HCEC 1CT (cell line): ENCODE measurements at regions not wholly inside any gene's neighbourhood (a gene's known extent, or its start where the extent isn't known, plus 50 kb on each side); places are given as distances from the start of the nearest gene placed in this dataset.

Experiments
- DNase-seq: peaks from one replicate; pipeline ENCODE4 v3.0.0-alpha.2; 2017

DNA sequence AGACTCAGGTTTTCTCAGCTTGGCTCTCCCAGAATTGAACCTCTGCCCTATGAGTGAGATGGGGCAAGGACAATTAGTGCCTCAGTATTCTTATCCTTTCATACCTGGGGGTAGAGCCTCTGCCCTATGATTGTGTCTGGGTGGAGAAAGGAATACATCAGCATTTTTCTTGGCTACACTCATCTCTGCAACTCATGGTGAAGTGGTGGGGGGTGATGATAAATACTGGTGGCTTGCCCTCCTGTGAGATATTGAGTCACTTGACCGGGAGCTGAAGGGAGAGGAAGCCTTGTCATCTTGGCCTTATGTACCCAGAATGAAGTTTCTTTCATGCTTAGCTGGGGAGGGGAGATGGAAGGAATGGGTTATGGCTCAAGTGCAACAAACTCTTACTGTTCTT lies 71.3 kb upstream of the ENOX2 start:
- DNase-seq: peak; percentile 64

DNA sequence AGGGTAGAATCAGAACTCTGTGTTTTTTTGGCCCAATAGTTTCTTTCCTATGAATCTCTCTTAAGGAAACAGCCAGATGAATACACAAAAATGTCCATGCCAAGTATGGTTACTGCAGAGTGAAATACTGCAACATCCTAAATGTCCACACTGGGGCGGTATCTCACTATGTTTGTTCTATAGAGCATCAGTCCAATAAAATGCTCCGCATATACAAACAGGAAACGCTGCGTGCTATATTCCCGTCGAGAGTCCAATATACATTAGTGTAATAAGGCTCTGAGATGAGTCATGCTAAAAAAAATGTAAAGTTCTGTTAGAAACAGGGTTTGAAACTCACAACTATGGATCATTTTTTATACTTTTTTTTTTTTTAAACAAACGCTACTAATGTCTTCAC lies 72.9 kb upstream of the ENOX2 start:
- DNase-seq: peak; percentile 45

DNA sequence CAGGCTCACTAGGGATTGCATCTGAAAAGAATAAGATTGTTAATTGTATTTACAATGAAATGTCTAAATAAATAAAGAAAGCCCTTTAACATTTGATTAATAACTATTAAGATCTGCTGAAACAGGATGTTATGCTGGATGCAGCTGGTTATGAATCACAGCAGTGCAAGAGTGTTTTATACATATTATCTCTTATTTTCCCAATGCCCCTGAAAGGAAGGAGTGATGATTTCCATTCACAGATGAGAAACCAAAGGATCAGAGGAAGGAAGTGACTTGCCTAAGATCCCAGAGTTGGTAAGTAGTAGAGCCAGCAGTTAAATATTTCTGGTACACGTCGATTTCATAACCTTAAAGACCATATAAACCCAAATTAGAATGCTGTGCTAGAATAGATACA lies 76.3 kb upstream of the ARHGAP36 start:
- DNase-seq: peak; percentile 11

DNA sequence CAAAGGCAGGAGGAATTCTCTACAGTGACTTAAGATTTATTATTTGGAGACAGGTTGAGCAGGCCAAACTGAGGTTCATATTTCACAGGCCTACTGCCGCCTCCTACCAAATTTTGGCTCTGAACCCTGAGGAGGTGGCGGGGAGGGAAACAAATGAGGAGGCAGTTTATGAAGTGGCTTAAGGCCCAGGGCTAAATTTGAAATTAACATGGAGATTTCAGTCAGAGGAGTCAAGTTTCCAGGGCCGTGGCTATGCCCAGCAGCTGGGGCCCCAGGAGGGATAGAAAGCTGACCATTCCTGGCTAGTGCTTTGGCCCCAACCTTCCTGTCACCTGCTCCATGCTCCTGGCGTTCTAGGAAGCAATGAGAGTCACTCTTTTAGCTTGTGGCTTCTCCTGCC lies 73.4 kb upstream of the ARHGAP36 start:
- no peak for DNase-seq

DNA sequence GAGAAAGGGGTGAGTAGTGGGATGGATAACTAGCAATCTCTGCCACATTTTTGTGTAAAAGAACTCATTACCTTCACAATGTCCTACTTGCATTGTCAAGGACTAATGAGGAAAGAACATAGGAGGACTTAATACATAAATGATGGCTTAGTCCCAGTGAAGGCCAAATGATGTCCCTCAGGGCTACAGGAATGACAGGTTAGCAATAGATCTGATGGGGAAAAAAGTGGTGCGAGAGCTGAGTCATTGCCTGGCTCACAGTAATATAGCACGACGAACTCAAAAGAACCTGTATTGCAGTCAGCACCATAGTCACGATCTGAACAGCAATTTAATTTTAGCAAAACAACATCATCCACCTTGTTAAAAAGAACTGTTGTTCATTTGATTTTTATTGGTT lies 70.9 kb upstream of the ARHGAP36 start:
- no peak for DNase-seq

DNA sequence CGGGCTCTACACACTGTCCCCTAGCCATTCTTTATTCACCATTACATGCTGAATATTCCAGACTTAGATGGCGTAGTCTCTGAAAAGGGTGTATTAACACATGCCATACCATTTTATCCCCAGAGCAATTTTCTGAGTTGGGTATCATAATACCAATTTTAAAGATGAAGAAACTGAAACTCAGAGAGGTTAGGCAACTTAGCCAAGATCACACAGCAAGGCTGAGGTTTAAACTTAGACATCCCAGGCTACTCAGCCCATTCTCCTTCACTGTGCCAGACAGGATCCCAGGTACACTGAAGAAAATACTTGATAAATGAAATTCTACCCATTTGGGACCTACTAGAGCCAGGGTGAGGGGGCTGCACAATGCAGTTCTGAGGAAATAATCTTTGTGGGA lies 67.4 kb upstream of the ARHGAP36 start:
- DNase-seq: no peak

DNA sequence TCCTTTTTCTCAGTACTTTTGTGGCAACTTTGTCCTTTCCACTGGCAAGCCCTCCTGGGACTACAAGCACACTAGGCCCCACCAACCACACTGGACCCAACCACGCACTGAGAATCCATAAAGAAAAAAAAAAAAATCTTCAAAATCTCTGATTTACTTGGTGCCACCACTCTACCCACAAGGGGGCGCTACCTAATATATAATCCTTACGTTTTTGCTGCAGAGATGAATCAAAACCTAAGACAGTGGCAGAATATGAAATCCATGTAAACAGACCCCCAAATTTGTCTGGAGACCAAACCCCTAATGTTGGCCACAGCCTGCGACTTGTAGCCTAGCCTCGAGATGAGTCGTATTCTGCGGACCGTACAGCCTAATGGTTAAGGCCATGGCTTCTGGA lies 63.5 kb upstream of the ARHGAP36 start:
- DNase-seq: no peak

DNA sequence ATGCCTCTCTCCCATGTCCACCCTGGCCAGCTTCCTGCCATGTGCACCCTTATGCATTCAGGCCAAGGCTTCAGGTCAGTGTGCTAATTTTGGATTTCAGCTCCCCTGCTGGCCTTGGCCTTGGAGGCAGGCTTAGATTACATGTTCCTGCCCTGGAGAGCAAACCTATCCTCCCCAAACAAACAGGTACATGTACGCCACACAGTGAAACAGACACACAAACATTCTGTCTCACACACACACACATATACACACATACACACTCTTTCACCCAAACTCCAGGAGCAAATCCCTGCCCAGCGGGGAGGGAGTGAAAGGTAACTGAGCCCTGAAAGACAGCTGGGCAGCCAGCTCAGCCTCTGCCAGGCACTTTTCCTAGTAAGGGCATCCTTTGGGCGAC lies 62.7 kb upstream of the ARHGAP36 start:
- no peak for DNase-seq

DNA sequence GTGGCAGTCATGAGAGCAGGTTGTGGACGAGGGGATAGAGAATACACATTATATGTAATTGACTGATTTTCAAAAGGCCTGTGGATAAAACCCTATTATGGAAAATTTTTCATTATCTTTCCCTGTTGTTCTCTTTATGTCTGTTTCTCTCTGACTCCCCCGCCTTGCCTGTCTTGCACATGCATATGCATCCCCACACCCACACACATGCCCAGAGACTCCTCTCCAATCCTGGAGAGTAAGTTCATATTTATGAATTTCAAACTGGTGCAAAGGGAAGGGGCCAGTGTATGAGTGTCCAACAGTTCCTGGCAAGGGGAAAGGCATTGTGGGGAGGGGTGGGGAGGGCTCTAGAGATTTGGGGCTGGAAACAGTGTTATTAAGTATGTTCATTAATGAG lies 60.8 kb upstream of the ARHGAP36 start:
- DNase-seq: no peak

DNA sequence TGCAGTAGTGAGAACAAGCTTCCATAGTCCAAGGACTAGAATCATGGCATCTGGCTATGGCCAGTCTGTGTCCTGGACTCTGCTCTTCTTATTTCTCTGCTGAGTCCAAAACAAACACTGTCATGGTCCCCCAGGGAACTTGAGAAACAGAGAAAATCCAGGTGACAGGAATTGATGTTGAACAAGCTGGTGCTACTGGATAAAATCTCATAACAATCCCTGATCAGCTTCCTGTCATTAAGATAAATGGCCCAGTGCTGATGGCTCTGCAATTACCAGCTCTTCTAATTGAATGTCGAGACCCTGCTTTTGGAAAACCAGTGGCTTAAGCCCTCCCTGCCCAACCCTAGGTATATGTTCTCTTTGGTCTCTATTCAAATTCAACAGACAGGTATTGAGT lies 58.8 kb upstream of the ARHGAP36 start:
- DNase-seq: no peak
